HG02885 (cell line): ENCODE measurements at regions not wholly inside any gene's neighbourhood (a gene's known extent, or its start where the extent isn't known, plus 50 kb on each side); places are given as distances from the start of the nearest gene placed in this dataset.
"Not testable (repeated sequence)": the region's sequence is repeated elsewhere in the genome, so short reads cannot be mapped to it uniquely, and the experiment has no call there.

ENCODE experiments used
- ATAC-seq: cut with Tn5 transposase; IDR thresholded peaks from one replicate; pipeline ENCODE4 v1.9.1; 2021; ENCODE audit warnings: mild to moderate bottlenecking; ENCODE audit not compliant: unreplicated experiment, poor library complexity

DNA sequence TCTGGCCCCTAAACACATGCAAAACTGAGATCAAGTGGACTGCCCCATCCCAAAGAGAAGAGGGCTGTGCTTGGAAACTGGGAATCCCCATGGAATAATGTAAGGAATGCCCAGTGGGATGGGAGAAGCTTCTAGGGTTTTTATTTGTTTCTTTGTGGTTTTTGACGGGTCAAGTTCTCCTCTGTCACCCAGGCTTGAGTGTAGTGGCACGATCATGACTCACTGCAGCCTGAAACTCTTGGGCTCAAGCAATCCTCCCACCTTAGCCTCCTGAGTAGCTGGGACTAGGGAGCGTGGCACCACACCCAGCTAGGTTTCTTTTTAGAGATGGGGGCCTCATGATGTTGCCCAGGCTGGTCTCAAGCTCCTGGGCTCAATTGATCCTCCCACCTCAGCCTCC lies 101.7 kb upstream of the ZSWIM2 start:
- ATAC-seq: no peak

GRCh38 chr2:186949726-186950256 lies 100.8 kb upstream of the ZSWIM2 start:
- no peak for ATAC-seq

GRCh38 chr2:186947516-186947915 lies 98.5 kb upstream of the ZSWIM2 start:
- ATAC-seq: no peak

GRCh38 chr2:186946896-186947467 lies 98.0 kb upstream of the ZSWIM2 start:
- no peak for ATAC-seq

- ATAC-seq: no peak
These were observed 92.9 kb upstream of the ZSWIM2 start for GRCh38 chr2:186941853-186942252.

DNA sequence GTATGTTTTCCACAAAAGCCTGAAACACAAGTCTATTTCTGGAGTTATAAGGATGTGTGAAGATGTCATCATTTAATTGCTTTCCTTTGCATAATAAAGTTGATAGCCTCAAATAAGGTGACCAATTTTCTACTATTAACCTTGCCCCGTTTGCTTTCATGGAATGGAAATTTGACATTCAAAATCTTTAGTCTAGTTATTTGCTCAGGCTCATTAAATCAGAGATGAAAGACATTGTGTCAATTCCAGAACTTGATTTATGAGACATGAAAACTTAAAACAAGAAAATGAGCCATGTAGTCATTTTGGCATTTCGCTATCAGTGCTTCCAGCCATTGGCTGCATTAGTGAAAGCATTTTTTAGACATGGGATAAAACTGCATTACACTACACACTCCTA lies 91.5 kb upstream of the ZSWIM2 start:
- no peak for ATAC-seq

- no peak for ATAC-seq
These were observed 85.5 kb upstream of the ZSWIM2 start for GRCh38 chr2:186934420-186934819.

GRCh38 chr2:186927867-186928191 lies 78.9 kb upstream of the ZSWIM2 start:
- no peak for ATAC-seq

- ATAC-seq: no peak
These were observed 78.4 kb upstream of the ZSWIM2 start for GRCh38 chr2:186927185-186927866.

DNA sequence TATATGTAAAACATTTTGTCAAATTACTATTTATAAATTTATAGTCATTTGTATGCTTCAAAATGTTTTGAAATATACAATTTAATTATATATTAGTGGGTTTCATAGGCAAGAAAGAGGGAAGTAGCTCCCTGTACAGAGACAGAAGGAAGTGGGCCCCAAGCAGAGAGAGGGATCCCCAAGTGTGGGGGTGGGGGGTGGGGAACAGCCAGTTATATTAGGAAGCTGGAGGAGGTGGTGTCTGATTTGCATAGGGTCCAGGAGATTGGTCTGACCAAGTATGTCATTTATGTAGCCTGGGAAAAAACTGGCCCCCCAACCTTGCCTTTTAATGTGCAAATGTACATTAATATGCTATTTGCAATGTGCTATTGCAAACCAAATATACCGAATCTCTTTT lies 76.5 kb upstream of the ZSWIM2 start:
- ATAC-seq: no peak

DNA sequence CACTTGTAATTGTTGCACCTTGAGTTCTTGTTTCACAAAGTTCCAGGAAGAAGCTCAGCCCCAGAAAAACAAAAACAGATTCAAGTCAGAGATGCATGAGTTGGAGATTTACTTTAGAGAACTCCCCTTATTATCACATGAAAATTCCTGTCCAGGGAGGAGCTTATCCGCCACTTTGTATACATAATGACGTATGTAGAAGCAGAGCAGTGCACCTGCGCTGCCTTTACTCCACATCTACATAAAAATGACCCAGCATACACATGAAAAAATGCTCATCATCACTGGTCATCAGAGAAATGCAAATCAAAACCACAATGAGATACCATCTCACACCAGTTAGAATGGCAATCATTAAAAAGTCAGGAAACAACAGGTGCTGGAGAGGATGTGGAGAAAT lies 73.3 kb upstream of the ZSWIM2 start:
- ATAC-seq: not testable (repeated sequence)

DNA sequence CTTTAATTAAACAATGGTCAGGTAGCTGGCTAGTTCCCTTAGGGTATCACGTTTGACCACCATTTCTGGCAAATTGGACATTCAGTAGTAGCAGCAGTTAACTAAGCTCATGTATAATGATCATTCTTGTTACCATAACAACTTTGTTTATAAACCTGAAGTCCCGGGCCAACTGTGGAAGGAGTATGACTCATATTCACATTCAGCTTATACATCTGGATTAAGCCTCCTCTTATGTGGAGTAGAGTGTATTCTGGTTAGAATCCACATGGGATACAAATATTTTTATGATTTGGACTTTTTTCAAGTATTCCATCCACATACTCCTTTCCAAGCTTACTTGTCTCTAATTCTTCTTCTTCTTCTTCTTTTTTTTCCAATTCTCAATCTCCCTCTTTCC lies 70.3 kb upstream of the ZSWIM2 start:
- ATAC-seq: no peak

- no peak for ATAC-seq
These were observed 69.5 kb upstream of the ZSWIM2 start for GRCh38 chr2:186918495-186918894.

GRCh38 chr2:186917866-186918265 lies 68.9 kb upstream of the ZSWIM2 start:
- ATAC-seq: no peak

DNA sequence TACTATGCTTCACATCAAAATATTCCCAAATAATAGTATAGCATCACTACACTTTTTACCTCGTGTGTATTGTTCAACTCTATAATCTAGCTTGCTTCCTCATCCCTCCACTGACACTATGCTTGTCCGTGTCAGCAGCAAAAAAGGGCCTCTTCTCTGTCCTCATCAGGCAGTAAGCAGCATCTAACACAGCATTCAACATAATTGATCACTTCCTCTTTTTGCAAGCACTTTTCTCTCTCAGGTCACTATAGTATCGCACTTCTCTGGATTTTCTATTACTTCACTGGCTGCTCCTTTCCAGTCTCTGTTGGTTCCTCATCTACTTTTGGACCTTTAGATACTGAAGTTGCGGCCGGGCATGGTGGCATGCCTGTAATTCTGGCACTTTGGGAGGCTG lies 64.9 kb upstream of the ZSWIM2 start:
- ATAC-seq: peak; percentile 100

DNA sequence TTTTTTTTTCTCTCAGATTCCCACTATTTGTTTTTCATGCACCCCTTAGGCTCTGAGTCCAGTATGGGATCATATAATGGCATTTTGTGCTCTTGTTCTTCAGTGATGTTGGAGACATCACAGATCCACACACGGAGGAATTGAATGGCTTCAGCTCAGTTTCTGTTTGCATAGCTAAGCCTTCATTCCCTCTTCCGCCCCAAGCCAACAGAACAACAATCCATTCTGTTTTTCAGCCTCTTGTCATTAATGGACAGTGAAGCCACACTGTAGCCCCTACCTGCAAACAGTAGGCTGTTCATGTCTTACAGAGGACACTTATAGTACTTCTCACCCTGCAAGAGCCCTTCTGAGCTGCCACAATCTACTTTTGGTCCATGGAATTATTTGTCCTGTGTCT lies 64.0 kb upstream of the ZSWIM2 start:
- no peak for ATAC-seq

DNA sequence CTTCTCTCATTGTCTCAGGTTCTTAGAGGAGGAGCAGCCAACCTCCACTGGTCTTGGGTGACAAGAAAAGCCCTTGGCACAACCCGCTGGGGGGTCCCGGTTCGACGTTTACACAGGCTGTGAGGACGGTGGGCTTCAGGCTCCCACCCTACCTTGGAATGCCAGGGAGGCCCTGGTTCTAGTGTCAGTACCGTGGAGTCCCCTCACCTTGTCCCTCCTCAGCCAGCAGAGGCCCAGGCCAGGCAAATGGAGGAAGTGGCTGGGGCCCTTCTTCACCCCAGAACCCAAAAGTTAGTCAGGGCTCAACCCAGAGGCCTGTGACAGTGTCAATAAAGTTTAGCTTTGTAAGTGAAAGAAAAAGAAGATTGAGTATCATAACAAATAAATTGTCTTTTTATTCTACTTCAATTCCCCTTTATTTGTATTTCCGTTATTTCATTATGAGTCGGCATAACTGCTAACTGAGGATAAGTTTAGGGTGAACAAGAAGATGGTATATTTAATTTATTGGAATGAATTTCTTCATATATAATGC lies 62.6 kb upstream of the ZSWIM2 start:
- no peak for ATAC-seq

- no peak for ATAC-seq
These were observed 62.0 kb upstream of the ZSWIM2 start for GRCh38 chr2:186910996-186911395.

DNA sequence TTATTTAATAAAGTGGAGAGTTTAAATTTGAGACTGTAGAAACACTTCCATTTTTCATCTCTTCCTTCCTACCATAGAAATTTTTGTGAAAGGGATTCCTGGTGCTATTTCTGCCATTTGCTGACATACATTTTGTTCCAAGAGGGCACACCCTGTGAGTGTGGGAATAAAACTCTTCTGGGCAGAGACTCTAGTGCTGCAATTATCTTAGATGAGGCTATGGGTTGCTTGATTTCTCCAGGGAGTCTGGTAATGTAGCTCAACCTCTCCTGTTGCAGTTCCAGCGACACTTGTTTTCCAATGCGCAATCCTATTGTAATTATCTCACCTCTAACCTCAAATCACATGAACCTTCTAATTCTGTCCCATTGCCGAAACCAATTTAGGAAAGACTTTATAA lies 60.1 kb upstream of the ZSWIM2 start:
- ATAC-seq: no peak

GRCh38 chr2:186907897-186908296 lies 58.9 kb upstream of the ZSWIM2 start:
- ATAC-seq: no peak

DNA sequence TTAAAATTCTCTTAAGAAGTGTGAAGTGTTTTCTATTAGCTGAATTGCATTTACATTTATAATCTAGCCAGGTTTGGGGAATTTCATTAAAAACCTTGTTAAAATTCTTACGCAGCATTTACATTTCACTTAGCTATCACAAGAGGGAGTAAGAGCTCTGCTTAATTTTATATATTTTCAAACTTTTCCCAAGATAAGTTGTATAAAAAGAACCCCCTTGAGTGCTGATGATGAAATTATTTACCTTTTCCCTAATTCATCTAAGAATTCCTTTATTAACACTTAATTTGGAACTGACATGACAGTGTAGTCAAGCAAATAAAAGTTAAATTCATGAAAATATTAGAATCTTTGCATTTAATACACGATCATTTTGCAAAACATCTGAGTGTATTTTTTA lies 54.2 kb upstream of the ZSWIM2 start:
- ATAC-seq: no peak
